Keratinocyte (primary cell): ENCODE measurements at regions not wholly inside any gene's neighbourhood (a gene's known extent, or its start where the extent isn't known, plus 50 kb on each side); places are given as distances from the start of the nearest gene placed in this dataset.

Experiments used
- EZH2 ChIP-seq: IDR thresholded peaks from one replicate; pipeline ENCODE4 v1.6.1; 2012; ENCODE audit warnings: inconsistent platforms, mild to moderate bottlenecking, low read length, moderate library complexity
- TF ChIP-seq, protein P1 (sequence below), 3 experiments: IDR thresholded peaks in 1 of 3; conservative IDR thresholded peaks in 1 of 3; optimal IDR thresholded peaks in 1 of 3; 2 replicates in 2 of 3; 3 replicates in 1 of 3; pipeline versions ENCODE3 to v1.5.1; 2011; ENCODE audit warnings: low read length in 3 of 3, mild to moderate bottlenecking in 3 of 3, moderate library complexity in 2 of 3, control low read depth in 1 of 3, inconsistent platforms in 1 of 3; ENCODE audit not compliant: insufficient read depth in 2 of 3; ENCODE audit errors: extremely low read depth in 1 of 3

DNA sequence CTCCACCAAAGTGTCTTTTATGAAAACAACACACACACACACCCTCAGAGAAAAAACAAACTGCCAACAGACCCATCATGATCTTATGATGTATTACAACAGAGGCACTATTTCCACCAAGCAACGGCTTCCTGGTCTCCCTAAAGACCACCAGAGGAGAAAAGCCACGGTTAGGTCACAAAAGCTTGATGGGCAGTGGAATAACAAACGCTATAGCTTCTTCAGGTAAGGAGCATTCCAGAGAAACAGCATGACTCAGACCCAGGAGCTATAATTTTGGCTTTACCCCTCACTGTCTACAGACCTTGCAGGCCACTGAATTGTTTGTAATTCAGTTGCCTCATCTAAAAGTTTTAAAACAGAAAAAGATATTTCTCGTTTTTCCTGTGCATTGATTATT is 105.7 kb upstream of the GPR141 start:
- no peak for TF ChIP-seq EZH2
- TF ChIP-seq, protein P1, sequence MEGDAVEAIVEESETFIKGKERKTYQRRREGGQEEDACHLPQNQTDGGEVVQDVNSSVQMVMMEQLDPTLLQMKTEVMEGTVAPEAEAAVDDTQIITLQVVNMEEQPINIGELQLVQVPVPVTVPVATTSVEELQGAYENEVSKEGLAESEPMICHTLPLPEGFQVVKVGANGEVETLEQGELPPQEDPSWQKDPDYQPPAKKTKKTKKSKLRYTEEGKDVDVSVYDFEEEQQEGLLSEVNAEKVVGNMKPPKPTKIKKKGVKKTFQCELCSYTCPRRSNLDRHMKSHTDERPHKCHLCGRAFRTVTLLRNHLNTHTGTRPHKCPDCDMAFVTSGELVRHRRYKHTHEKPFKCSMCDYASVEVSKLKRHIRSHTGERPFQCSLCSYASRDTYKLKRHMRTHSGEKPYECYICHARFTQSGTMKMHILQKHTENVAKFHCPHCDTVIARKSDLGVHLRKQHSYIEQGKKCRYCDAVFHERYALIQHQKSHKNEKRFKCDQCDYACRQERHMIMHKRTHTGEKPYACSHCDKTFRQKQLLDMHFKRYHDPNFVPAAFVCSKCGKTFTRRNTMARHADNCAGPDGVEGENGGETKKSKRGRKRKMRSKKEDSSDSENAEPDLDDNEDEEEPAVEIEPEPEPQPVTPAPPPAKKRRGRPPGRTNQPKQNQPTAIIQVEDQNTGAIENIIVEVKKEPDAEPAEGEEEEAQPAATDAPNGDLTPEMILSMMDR (optimal IDR thresholded peaks at IDR 0.05 in 1 of 3, IDR thresholded peaks at IDR 0.05 in 1 of 3, conservative IDR thresholded peaks at IDR 0.05 in 1 of 3; ENCODE audit: extremely low read depth in 1 of 3, insufficient read depth in 2 of 3, low read length in 3 of 3): no peak
